Activated naive CD8-positive, alpha-beta T cell treated with anti-CD3 and anti-CD28 coated beads, Interleukin-2, amount 50 U/mL, for 24 hours (primary cell): ENCODE measurements at regions not wholly inside any gene's neighbourhood (a gene's known extent, or its start where the extent isn't known, plus 50 kb on each side); places are given as distances from the start of the nearest gene placed in this dataset.
"Not testable (repeated sequence)": the region's sequence is repeated elsewhere in the genome, so short reads cannot be mapped to it uniquely, and the experiment has no call there.

Source experiments
- ATAC-seq: fragments of 150-1000 bp; cut with Tn5 transposase; one replicate; pipeline ENCODE4 v1.10.0; 2021
- DNase-seq: peaks from one replicate; pipeline ENCODE4 v3.0.0; 2021
- H3K27ac Mint-ChIP-seq: one replicate; pipeline ENCODE4 v1.8.0; 2021; ENCODE audit warnings: mild to moderate bottlenecking, mixed read lengths
- H3K27me3 Mint-ChIP-seq: one replicate; pipeline ENCODE4 v1.8.0; 2021; ENCODE audit warnings: mixed read lengths
- H3K36me3 Mint-ChIP-seq: one replicate; pipeline ENCODE4 v1.8.0; 2021; ENCODE audit warnings: low read depth, mixed read lengths
- H3K4me1 Mint-ChIP-seq: one replicate; pipeline ENCODE4 v1.8.0; 2021; ENCODE audit warnings: mixed read lengths
- H3K4me3 Mint-ChIP-seq: one replicate; pipeline ENCODE4 v1.8.0; 2021; ENCODE audit warnings: mild to moderate bottlenecking, moderate library complexity, mixed read lengths
- H3K9me3 Mint-ChIP-seq: one replicate; pipeline ENCODE4 v1.8.0; 2021; ENCODE audit warnings: mixed read lengths

- ATAC-seq (no peak), DNase-seq (no peak)
- Mint-ChIP-seq H3K27me3 (no peaks in the 10 kb centered on the region), H3K4me1 (peaks cover 2% of the 10 kb centered on the region), H3K9me3 (no peaks in the 10 kb centered on the region), H3K27ac (no peak overlapping the region), H3K36me3 (peaks cover 1% of the 10 kb centered on the region), H3K4me3 (no peak overlapping the region)
Measured at GRCh38 chr4:174406383-174406782, 115.9 kb downstream of the HPGD start.

- Mint-ChIP-seq H3K27me3 (no peaks in the 10 kb centered on the region), H3K9me3 (no peaks in the 10 kb centered on the region), H3K36me3 (peaks cover 1% of the 10 kb centered on the region), H3K27ac (no peak overlapping the region), H3K4me1 (peaks cover 2% of the 10 kb centered on the region), H3K4me3 (no peak overlapping the region)
- DNase-seq (no peak), ATAC-seq (no peak)
Measured at GRCh38 chr4:174405923-174406322, 116.4 kb downstream of the HPGD start.

- no peaks in the 10 kb centered on the region for H3K27me3 Mint-ChIP-seq
- peaks cover 2% of the 10 kb centered on the region for H3K4me1 Mint-ChIP-seq
- no peak overlapping the region for H3K4me3 Mint-ChIP-seq
- no peaks in the 10 kb centered on the region for H3K9me3 Mint-ChIP-seq
- DNase-seq (no peak), ATAC-seq (no peak)
- no peaks in the 10 kb centered on the region for H3K36me3 Mint-ChIP-seq
- no peak overlapping the region for H3K27ac Mint-ChIP-seq
Measured at GRCh38 chr4:174404677-174405076, 117.6 kb downstream of the HPGD start.

- no peaks in the 10 kb centered on the region for H3K36me3 Mint-ChIP-seq
- H3K9me3 Mint-ChIP-seq: no peaks in the 10 kb centered on the region
- no peak overlapping the region for H3K27ac Mint-ChIP-seq
- no peak for DNase-seq
- ATAC-seq: no peak
- no peaks in the 10 kb centered on the region for H3K27me3 Mint-ChIP-seq
- H3K4me1 Mint-ChIP-seq: peaks cover 2% of the 10 kb centered on the region
- H3K4me3 Mint-ChIP-seq: no peak overlapping the region
Measured at GRCh38 chr4:174403177-174403543, 119.1 kb downstream of the HPGD start.

DNA sequence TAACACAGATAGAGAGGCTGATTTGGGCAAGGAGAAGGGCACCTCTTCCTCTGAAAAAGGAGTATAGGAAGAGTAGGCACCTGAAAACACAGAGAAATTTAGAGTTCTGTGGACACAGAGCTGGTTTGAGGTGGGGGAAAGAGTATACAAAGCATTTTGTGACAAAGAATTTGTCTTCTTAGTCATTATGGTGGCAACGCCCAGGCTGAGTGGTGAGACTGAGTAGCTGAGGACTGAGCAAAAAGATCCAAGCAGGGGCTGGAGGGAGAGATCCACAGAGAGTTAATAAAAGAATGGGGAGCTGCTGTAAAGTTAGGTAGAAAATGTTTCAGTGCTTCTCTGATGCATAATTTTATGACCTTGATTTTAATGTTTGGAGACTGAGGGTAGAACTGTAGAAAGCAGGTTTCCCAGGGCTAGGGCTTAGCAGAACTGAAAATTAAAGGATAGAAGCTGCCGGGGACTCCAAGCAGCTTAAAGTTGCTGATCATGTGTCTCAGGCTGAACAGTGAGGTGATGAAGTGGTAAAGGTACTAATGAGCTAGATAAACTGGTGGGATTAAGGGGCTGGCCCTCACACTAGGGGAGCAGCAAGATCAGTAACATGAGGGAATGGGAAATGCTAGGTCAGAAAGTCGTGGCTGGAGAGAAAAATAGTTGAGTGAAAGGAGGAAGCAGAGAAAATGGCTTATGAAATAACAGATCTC is 118.9 kb downstream of the CEP44 start:
- Mint-ChIP-seq H3K27ac (no peak overlapping the region), H3K27me3 (no peaks in the 10 kb centered on the region), H3K4me3 (no peak overlapping the region), H3K4me1 (peaks cover 2% of the 10 kb centered on the region), H3K9me3 (no peaks in the 10 kb centered on the region), H3K36me3 (no peaks in the 10 kb centered on the region)
- DNase-seq (no peak), ATAC-seq (peak; percentile 10)

DNA sequence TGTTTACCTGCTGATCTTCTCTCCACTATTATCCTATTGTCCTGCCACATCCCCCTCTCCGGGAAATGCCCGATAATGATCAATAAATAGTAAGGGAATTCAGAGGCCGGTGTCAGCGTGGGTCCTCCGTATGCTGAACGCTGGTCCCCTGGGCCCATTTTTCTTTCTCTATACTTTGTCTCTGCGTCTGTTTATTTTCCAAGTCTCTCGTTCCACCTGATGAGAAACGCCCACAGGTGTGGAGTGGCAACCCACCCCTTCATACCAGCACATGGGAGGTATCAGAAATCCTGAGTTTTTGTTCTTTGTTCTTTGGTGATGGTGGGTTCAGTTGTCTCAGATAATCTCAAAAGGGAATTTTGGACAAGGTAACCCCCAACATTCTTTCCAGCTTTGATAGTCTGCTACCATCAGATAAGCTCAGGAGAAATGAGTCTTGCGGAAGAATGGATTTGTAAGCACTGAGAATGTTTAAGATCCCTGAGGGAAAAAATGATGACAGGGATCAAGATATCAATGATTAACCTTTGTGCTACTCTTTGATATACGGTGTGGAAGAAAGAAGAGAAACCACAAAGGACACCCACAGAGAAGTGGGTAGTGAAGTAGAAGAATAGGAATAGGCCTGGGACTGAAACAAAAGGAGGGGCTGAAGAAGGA is 117.9 kb downstream of the CEP44 start:
- Mint-ChIP-seq H3K9me3 (no peaks in the 10 kb centered on the region), H3K27ac (no peak overlapping the region), H3K36me3 (no peaks in the 10 kb centered on the region), H3K27me3 (no peaks in the 10 kb centered on the region), H3K4me1 (peaks cover 2% of the 10 kb centered on the region), H3K4me3 (no peak overlapping the region)
- ATAC-seq (no peak), DNase-seq (no peak)

DNA sequence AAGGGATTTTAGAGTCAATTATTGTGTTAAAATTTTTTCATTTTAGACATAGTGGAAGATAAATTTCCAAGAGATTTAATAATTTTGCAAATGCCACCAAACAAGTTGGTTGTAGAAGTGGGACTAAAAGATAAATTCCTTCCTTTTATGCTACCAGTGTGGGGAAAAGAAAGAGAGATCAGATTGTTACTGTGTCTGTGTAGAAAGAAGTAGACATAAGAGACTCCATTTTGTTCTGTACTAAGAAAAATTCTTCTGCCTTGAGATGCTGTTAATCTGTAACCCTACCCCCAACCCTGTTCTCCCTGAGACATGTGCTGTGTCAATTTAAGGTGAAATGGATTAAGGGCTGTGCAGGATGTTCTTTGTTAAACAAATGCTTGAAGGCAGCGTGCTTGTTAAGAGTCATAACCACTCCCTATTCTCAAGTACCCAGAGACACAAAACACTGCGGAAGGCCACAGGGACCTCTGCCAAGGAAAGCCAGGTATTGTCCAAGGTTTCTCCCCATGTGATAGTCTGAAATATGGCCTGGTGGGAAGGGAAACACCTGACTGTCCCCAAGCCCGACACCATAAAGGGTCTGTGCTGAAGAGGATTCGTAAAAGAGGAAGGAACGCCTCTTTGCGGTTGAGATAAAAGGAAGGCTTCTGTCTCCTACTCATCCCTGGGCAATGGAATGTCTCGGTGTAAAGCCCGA is 117.0 kb downstream of the CEP44 start:
- H3K36me3 Mint-ChIP-seq, H3K9me3 Mint-ChIP-seq, H3K27me3 Mint-ChIP-seq, H3K27ac Mint-ChIP-seq, H3K4me1 Mint-ChIP-seq, DNase-seq, H3K4me3 Mint-ChIP-seq, ATAC-seq: not testable (repeated sequence)

GRCh38 chr4:174398728-174399127 is 115.0 kb downstream of the CEP44 start:
- no peaks in the 10 kb centered on the region for H3K9me3 Mint-ChIP-seq
- no peaks in the 10 kb centered on the region for H3K27me3 Mint-ChIP-seq
- H3K36me3 Mint-ChIP-seq: no peaks in the 10 kb centered on the region
- no peak overlapping the region for H3K27ac Mint-ChIP-seq
- H3K4me1 Mint-ChIP-seq: no peaks in the 10 kb centered on the region
- DNase-seq (no peak), ATAC-seq (no peak)
- H3K4me3 Mint-ChIP-seq: no peak overlapping the region

- ATAC-seq: no peak
Measured at GRCh38 chr4:174397366-174398155, 113.8 kb downstream of the CEP44 start.

GRCh38 chr4:174396599-174397110 is 112.9 kb downstream of the CEP44 start:
- no peaks in the 10 kb centered on the region for H3K36me3 Mint-ChIP-seq
- DNase-seq: no peak
- H3K4me1 Mint-ChIP-seq: no peaks in the 10 kb centered on the region

More at GRCh38 chr4:174397366-174398155, 113.8 kb downstream of the CEP44 start:
- H3K4me3 Mint-ChIP-seq: no peak overlapping the region
- no peaks in the 10 kb centered on the region for H3K36me3 Mint-ChIP-seq
- no peaks in the 10 kb centered on the region for H3K4me1 Mint-ChIP-seq
- no peak for DNase-seq
- no peaks in the 10 kb centered on the region for H3K9me3 Mint-ChIP-seq
- no peaks in the 10 kb centered on the region for H3K27me3 Mint-ChIP-seq
- no peak overlapping the region for H3K27ac Mint-ChIP-seq

GRCh38 chr4:174394915-174395314 is 111.2 kb downstream of the CEP44 start:
- H3K9me3 Mint-ChIP-seq: no peaks in the 10 kb centered on the region
- no peaks in the 10 kb centered on the region for H3K4me1 Mint-ChIP-seq
- no peak overlapping the region for H3K27ac Mint-ChIP-seq
- no peaks in the 10 kb centered on the region for H3K36me3 Mint-ChIP-seq
- no peak for ATAC-seq
- H3K4me3 Mint-ChIP-seq: no peak overlapping the region
- H3K27me3 Mint-ChIP-seq: no peaks in the 10 kb centered on the region
- DNase-seq: no peak

More at GRCh38 chr4:174396599-174397110, 112.9 kb downstream of the CEP44 start:
- no peak for ATAC-seq
- Mint-ChIP-seq H3K4me3 (no peak overlapping the region), H3K27me3 (no peaks in the 10 kb centered on the region), H3K27ac (no peak overlapping the region), H3K9me3 (no peaks in the 10 kb centered on the region)

- ATAC-seq: no peak
- Mint-ChIP-seq H3K36me3 (no peaks in the 10 kb centered on the region), H3K27ac (no peak overlapping the region), H3K4me1 (peaks cover 2% of the 10 kb centered on the region), H3K27me3 (no peaks in the 10 kb centered on the region), H3K9me3 (no peaks in the 10 kb centered on the region), H3K4me3 (no peak overlapping the region)
- DNase-seq: no peak
Measured at GRCh38 chr4:174389439-174389838, 105.7 kb downstream of the CEP44 start.

GRCh38 chr4:174388461-174389145 is 104.9 kb downstream of the CEP44 start:
- DNase-seq (no peak), ATAC-seq (no peak)
- Mint-ChIP-seq H3K4me1 (peaks cover 2% of the 10 kb centered on the region), H3K36me3 (no peaks in the 10 kb centered on the region), H3K4me3 (no peak overlapping the region), H3K27me3 (no peaks in the 10 kb centered on the region), H3K9me3 (no peaks in the 10 kb centered on the region), H3K27ac (no peak overlapping the region)

DNA sequence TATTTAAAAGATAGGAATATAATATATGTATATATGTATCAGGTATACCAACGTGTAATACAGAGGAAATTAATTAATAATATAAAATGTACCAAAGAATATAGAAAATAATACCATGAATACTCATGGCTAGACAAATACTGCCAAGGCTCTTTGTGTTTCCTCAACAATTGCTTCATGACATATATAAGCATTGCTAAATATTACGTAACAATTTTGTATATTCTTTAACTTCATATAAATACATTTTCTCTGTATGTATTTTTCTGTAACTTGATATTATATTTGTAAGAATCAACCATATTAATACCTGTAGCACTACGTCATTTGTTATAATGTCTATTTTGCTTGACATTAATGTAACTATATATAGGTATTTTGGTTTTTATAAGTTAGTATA is 104.0 kb downstream of the CEP44 start:
- DNase-seq (no peak), ATAC-seq (no peak)
- no peak overlapping the region for H3K4me3 Mint-ChIP-seq
- H3K4me1 Mint-ChIP-seq: peaks cover 2% of the 10 kb centered on the region
- no peaks in the 10 kb centered on the region for H3K36me3 Mint-ChIP-seq
- no peak overlapping the region for H3K27ac Mint-ChIP-seq
- H3K27me3 Mint-ChIP-seq: no peaks in the 10 kb centered on the region
- no peaks in the 10 kb centered on the region for H3K9me3 Mint-ChIP-seq
